T-helper 2 cell treated with Interferon-gamma antibody and Interleukin-4, amounts not matched to agents 5 μg/mL and 100 μg/mL, for 36 hours (primary cell): ENCODE measurements at regions not wholly inside any gene's neighbourhood (a gene's known extent, or its start where the extent isn't known, plus 50 kb on each side); places are given as distances from the start of the nearest gene placed in this dataset.
A peak's percentile ranks its signal among the peaks of the same experiment; 100 is the strongest.
"Not testable (repeated sequence)": the region's sequence is repeated elsewhere in the genome, so short reads cannot be mapped to it uniquely, and the experiment has no call there.

Experiments
- DNase-seq: peaks from one replicate; pipeline ENCODE4 v3.0.0; 2021; ENCODE audit warnings: low spot score
- H3K27ac Mint-ChIP-seq: one replicate; pipeline ENCODE4 v1.8.0; 2021; ENCODE audit warnings: mild to moderate bottlenecking, mixed read lengths
- H3K27me3 Mint-ChIP-seq: one replicate; pipeline ENCODE4 v1.8.0; 2021; ENCODE audit warnings: low read depth, mixed read lengths
- H3K36me3 Mint-ChIP-seq: one replicate; pipeline ENCODE4 v1.8.0; 2021; ENCODE audit warnings: low read depth, mixed read lengths
- H3K4me1 Mint-ChIP-seq: one replicate; pipeline ENCODE4 v1.8.0; 2021; ENCODE audit warnings: low read depth, mixed read lengths
- H3K4me3 Mint-ChIP-seq: one replicate; pipeline ENCODE4 v1.8.0; 2022; ENCODE audit warnings: mild to moderate bottlenecking, moderate library complexity, mixed read lengths
- H3K9me3 Mint-ChIP-seq: one replicate; pipeline ENCODE4 v1.8.0; 2021; ENCODE audit warnings: mixed read lengths

- not testable (repeated sequence) for DNase-seq, H3K36me3 Mint-ChIP-seq, H3K4me1 Mint-ChIP-seq, H3K4me3 Mint-ChIP-seq, H3K27ac Mint-ChIP-seq, H3K9me3 Mint-ChIP-seq
- H3K27me3 Mint-ChIP-seq, result peaks cover 14% of the 10 kb centered on the region
Measured at GRCh38 chr13:99101831-99102230, 98.8 kb upstream of the UBAC2 start.

DNA sequence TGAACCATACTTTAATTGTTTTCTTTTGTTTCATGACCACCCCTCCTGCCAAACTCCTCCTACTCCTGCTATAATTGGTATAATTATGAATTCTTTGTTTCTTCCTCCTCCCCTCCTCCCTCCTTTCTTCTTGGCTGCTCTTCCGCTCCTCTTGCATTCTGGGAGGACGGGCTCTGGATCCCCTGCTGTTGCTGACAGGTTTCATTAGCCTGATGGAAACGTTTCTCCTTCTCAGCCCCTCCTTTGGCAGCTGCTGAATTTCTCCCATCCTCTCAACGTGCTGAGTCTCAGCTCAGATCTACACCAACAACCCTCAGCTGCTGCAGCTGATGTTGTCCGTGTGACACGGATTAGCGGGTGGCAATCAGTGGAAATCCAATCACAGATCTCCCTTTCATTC, 97.1 kb upstream of the UBAC2 start:
- H3K9me3 Mint-ChIP-seq, result peaks cover 4% of the 10 kb centered on the region
- H3K27me3 Mint-ChIP-seq, result peaks cover 14% of the 10 kb centered on the region
- no peak overlapping the region for H3K27ac Mint-ChIP-seq
- H3K36me3 Mint-ChIP-seq, result no peaks in the 10 kb centered on the region
- no peak overlapping the region for H3K4me3 Mint-ChIP-seq
- peaks cover 5% of the 10 kb centered on the region for H3K4me1 Mint-ChIP-seq
- DNase-seq, result no peak

DNA sequence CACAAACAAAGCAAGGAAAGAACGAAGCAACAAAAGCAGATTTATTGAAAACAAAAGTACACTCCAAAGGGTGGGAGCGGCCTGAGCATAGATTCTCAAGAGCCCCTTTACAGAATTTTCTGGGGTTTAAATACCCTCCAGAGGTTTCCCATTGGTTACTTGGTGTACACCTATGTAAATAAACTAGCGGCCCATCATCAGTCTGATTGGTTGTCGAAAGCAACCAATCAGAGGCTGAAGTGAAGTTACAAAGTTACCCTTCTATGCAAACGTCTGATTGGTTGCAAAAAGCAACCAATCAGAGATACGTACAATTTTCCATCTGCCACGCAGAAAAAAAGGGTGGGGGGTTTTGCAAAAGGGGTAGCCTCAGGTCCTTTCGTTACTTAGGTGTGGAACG, 96.3 kb upstream of the UBAC2 start:
- Mint-ChIP-seq H3K4me3 (no peak overlapping the region), H3K27ac (no peak overlapping the region)

DNA sequence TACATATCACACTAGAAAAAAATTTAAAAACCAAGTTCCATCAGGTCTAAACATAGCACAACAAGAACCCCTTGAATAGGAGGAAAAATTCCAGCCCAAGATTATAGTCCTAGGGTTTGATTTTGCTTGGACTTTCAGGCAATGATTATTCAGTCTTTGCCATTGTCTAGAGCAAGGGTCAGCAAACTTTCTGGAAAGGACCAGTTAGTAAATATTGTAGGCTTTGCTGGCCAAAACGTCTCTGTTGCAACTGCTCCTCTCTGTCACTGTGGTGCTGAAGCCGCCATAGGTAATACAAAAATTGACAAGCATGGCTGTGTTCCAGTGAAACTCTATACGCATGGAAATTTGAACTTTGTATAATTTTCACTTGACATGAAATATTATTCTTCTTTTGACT, 95.5 kb upstream of the UBAC2 start:
- H3K4me1 Mint-ChIP-seq, result peaks cover 5% of the 10 kb centered on the region
- H3K4me3 Mint-ChIP-seq, result no peak overlapping the region
- H3K9me3 Mint-ChIP-seq, result peaks cover 8% of the 10 kb centered on the region
- H3K36me3 Mint-ChIP-seq, result no peaks in the 10 kb centered on the region
- no peak for DNase-seq
- peaks cover 19% of the 10 kb centered on the region for H3K27me3 Mint-ChIP-seq
- H3K27ac Mint-ChIP-seq, result no peak overlapping the region

More for the DNA sequence above, 96.3 kb upstream of the UBAC2 start:
- Mint-ChIP-seq H3K4me1 (peaks cover 5% of the 10 kb centered on the region), H3K9me3 (peaks cover 8% of the 10 kb centered on the region), H3K27me3 (peaks cover 17% of the 10 kb centered on the region), H3K36me3 (no peaks in the 10 kb centered on the region)
- DNase-seq, result no peak

DNA sequence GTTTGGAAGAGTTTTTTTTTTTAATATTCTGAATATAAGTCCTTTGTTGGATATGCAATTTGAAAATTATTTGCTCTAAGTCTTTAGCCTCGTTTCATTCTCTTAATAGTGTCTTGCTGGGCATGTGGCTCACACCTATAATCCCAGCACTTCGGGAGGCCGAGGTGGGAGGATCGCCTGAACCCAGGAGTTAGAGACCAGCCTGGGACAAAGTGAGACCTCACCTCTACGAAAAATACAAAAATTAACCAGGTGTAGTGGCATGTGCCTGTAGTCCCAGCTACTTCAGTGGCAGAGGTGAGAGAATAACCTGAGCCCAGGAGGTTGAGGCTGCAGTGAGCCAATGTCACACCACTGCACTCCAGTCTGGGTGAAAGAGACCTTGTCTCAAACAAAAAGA, 87.3 kb upstream of the UBAC2 start:
- peaks cover 10% of the 10 kb centered on the region for H3K27me3 Mint-ChIP-seq
- no peaks in the 10 kb centered on the region for H3K4me1 Mint-ChIP-seq
- peaks cover 4% of the 10 kb centered on the region for H3K9me3 Mint-ChIP-seq
- no peak for DNase-seq
- H3K27ac Mint-ChIP-seq, result no peak overlapping the region
- no peak overlapping the region for H3K4me3 Mint-ChIP-seq
- H3K36me3 Mint-ChIP-seq, result no peaks in the 10 kb centered on the region

GRCh38 chr13:99118179-99118578, 82.5 kb upstream of the UBAC2 start:
- no peak for DNase-seq
- peaks cover 4% of the 10 kb centered on the region for H3K36me3 Mint-ChIP-seq
- peaks cover 3% of the 10 kb centered on the region for H3K27me3 Mint-ChIP-seq
- peaks cover 7% of the 10 kb centered on the region for H3K9me3 Mint-ChIP-seq
- peaks cover 15% of the 10 kb centered on the region for H3K4me1 Mint-ChIP-seq
- H3K27ac Mint-ChIP-seq, result no peak overlapping the region
- H3K4me3 Mint-ChIP-seq, result no peak overlapping the region

- no peak overlapping the region for H3K4me3 Mint-ChIP-seq
- H3K4me1 Mint-ChIP-seq, result peaks cover 24% of the 10 kb centered on the region
- H3K27me3 Mint-ChIP-seq, result peaks cover 3% of the 10 kb centered on the region
- H3K36me3 Mint-ChIP-seq, result peaks cover 4% of the 10 kb centered on the region
- peak; percentile 32 for DNase-seq
- H3K27ac Mint-ChIP-seq, result no peak overlapping the region
- peaks cover 7% of the 10 kb centered on the region for H3K9me3 Mint-ChIP-seq
Measured at GRCh38 chr13:99119656-99120055, 81.0 kb upstream of the UBAC2 start.

GRCh38 chr13:99120751-99121150, 79.9 kb upstream of the UBAC2 start:
- Mint-ChIP-seq H3K27ac (no peak overlapping the region), H3K27me3 (no peaks in the 10 kb centered on the region), H3K4me1 (peaks cover 34% of the 10 kb centered on the region), H3K36me3 (peaks cover 4% of the 10 kb centered on the region), H3K9me3 (peaks cover 7% of the 10 kb centered on the region), H3K4me3 (no peak overlapping the region)
- no peak for DNase-seq

GRCh38 chr13:99122171-99122570, 78.5 kb upstream of the UBAC2 start:
- H3K36me3 Mint-ChIP-seq, result peaks cover 4% of the 10 kb centered on the region
- H3K9me3 Mint-ChIP-seq, result peaks cover 7% of the 10 kb centered on the region
- DNase-seq, result no peak
- no peaks in the 10 kb centered on the region for H3K27me3 Mint-ChIP-seq
- peaks cover 34% of the 10 kb centered on the region for H3K4me1 Mint-ChIP-seq
- H3K27ac Mint-ChIP-seq, result no peak overlapping the region
- no peak overlapping the region for H3K4me3 Mint-ChIP-seq

DNA sequence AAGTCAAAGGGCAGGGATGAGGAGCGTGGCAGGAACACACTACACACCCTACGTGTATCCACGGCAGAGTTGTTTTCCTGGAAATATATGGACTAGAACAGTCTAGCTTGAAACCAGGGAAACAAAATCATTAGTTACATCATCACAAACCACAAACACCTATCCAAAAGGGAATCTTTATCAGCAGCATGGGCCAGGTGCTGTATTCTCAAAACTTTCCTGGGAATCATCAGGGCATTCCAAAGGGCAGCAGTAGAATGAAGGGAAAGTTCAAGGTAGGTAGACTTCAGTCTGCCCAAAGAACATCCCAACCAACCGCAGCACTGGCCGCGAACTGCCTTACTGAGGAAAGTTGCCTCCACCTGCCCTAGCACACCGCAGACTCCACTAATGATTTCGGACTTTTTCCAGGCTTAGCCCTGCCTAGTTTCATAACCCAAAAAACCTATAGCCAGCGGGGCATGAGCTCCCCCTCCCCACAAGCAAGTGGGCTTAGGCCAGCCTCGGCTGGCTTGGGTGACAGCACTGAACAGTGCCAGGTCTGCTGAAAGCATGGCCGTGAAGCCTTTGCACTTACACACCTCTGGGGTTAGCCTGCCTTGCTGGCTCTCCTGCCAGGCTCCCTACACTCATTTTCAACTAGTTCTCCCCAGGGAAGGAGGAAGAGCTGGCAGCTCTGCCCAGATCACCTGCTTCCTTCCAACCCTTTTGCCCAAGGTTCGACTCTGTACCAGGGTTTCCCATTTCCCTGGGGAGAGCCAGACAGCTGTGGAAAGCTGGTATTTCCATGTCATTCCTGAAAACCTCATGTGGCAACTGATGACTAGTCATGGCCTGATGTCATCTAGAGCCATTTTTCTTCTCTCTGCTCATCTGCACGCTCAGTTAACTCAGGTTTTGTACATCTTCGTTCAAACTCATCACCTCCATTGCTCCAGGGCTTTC, 77.3 kb upstream of the UBAC2 start:
- H3K27ac Mint-ChIP-seq, result no peak overlapping the region
- H3K36me3 Mint-ChIP-seq, result peaks cover 4% of the 10 kb centered on the region
- H3K4me1 Mint-ChIP-seq, result peaks cover 34% of the 10 kb centered on the region
- DNase-seq, result no peak
- H3K4me3 Mint-ChIP-seq, result no peak overlapping the region
- H3K27me3 Mint-ChIP-seq, result peaks cover 2% of the 10 kb centered on the region
- H3K9me3 Mint-ChIP-seq, result peaks cover 7% of the 10 kb centered on the region

DNA sequence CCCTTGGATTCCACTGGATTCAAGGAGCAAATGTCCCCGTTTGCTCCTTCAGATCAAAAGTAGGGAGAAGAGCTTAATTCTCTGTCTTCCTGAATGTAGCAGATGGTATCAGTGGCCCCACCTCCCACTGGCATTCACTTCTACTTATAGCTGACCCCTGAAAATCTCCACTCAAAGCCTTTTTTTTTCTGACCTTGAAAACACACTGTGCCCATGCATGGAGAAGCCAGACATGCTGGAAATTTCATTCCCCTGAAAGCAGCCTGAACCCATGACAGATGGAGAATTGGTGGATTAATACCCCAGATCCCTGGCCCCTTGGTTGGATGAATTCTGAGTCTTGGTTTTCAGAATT, 76.6 kb upstream of the UBAC2 start:
- Mint-ChIP-seq H3K9me3 (peaks cover 7% of the 10 kb centered on the region), H3K36me3 (peaks cover 4% of the 10 kb centered on the region), H3K27me3 (peaks cover 2% of the 10 kb centered on the region), H3K27ac (no peak overlapping the region), H3K4me3 (no peak overlapping the region), H3K4me1 (peaks cover 34% of the 10 kb centered on the region)
- no peak for DNase-seq

- H3K9me3 Mint-ChIP-seq, result peaks cover 7% of the 10 kb centered on the region
- peaks cover 32% of the 10 kb centered on the region for H3K4me1 Mint-ChIP-seq
- peaks cover 2% of the 10 kb centered on the region for H3K27me3 Mint-ChIP-seq
- peak overlapping the region; percentile 77 for H3K27ac Mint-ChIP-seq
- peak overlapping the region; percentile 41 for H3K4me3 Mint-ChIP-seq
- DNase-seq, result peak; percentile 13
- H3K36me3 Mint-ChIP-seq, result peaks cover 4% of the 10 kb centered on the region
Measured at GRCh38 chr13:99124794-99125316, 75.8 kb upstream of the UBAC2 start.

DNA sequence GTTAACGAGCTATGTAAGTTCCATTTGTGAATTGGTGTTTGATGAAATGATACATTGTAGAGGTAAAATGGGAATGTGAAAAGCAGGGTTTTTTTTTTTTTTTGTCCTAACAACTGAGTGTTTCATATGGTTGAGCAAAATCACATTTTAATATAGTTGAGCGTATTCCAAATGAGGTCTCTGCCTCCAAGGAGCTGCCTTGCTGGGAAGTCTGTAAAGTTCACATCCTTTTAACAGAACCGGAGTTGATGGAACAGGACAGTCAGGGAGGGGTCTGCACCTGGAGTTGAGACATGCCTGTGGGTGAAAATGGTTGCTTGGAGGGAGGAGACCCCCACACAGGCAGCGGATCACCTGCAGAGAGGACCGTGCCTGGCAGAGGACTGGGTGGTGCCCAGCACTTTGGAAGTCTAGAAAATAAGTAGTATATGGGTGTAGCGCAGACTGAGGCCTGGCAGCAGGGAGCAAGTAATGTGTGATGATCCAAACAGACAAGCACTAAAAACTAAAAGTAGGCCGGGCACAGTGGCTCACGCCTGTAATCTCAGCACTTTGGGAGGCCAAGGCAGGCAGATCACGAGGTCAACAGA, 75.2 kb upstream of the UBAC2 start:
- peaks cover 4% of the 10 kb centered on the region for H3K9me3 Mint-ChIP-seq

DNA sequence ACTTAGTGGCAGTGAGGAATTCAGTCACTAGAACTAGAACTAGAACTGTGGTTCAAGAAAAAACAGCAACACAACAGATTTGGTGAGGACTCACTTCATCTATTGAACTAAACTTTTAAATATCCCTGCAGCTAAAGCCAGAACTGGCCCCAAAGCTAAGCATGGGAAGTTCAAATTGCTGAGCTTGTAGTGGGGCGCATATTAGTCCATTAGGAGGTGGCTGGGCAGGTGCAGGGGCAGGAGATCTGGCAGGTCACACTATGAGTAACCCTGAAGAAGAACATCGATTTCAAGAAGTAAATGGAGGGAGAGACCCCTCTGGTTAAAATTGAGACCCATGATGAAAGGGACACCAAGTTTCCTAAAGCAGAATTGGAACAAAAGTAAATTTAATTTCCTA, 73.8 kb upstream of the UBAC2 start:
- H3K27me3 Mint-ChIP-seq, result peaks cover 2% of the 10 kb centered on the region
- H3K9me3 Mint-ChIP-seq, result no peaks in the 10 kb centered on the region
- no peak overlapping the region for H3K4me3 Mint-ChIP-seq
- no peak for DNase-seq
- peaks cover 28% of the 10 kb centered on the region for H3K4me1 Mint-ChIP-seq
- H3K27ac Mint-ChIP-seq, result no peak overlapping the region
- H3K36me3 Mint-ChIP-seq, result no peaks in the 10 kb centered on the region

More for the DNA sequence above, 75.2 kb upstream of the UBAC2 start:
- Mint-ChIP-seq H3K27ac (peak overlapping the region; percentile 77), H3K4me3 (peak overlapping the region; percentile 41), H3K27me3 (peaks cover 2% of the 10 kb centered on the region), H3K4me1 (peaks cover 30% of the 10 kb centered on the region), H3K36me3 (peaks cover 3% of the 10 kb centered on the region)
- DNase-seq, result no peak
